ENCODE measurements at regions not wholly inside any gene's neighbourhood (a gene's known extent, or its start where the extent isn't known, plus 50 kb on each side); places are given as distances from the start of the nearest gene placed in this dataset.
"Not testable (repeated sequence)": the region's sequence is repeated elsewhere in the genome, so short reads cannot be mapped to it uniquely, and the experiment has no call there.

DNA sequence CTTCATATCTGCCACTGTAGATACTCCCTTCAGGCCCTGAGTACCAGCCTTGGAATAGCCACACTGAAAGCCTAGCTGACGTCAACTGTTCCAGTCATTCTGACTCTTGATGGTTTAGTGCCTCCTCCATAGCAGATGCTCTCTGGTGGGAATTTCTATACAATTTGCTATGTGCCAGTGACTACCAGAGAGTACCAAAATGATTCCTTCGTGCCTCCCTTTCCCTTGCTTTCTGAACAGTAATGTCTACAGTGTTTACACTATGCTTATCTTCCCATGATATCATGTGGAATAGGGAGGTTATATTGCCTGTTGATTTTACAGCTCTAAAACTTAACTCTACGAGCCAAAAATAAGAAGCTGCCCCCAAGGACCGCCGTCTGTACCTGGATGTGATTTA lies 109.7 kb upstream of the GMNC start:
- no peak for DNase-seq (ENCODE audit: low read depth, low spot score)
- H3K27ac ChIP-seq (ENCODE audit: low read depth, low read length) = no peak overlapping the region
- H3K9me3 ChIP-seq (ENCODE audit: control insufficient read depth, insufficient read depth, low read length) = no peaks in the 10 kb centered on the region
- POLR2A ChIA-PET = no interaction called here
- CTCF ChIA-PET = no interaction called here
- no peaks in the 10 kb centered on the region for H3K27me3 ChIP-seq (ENCODE audit: control insufficient read depth, insufficient read depth, low read length)
- TF ChIP-seq, protein P1, sequence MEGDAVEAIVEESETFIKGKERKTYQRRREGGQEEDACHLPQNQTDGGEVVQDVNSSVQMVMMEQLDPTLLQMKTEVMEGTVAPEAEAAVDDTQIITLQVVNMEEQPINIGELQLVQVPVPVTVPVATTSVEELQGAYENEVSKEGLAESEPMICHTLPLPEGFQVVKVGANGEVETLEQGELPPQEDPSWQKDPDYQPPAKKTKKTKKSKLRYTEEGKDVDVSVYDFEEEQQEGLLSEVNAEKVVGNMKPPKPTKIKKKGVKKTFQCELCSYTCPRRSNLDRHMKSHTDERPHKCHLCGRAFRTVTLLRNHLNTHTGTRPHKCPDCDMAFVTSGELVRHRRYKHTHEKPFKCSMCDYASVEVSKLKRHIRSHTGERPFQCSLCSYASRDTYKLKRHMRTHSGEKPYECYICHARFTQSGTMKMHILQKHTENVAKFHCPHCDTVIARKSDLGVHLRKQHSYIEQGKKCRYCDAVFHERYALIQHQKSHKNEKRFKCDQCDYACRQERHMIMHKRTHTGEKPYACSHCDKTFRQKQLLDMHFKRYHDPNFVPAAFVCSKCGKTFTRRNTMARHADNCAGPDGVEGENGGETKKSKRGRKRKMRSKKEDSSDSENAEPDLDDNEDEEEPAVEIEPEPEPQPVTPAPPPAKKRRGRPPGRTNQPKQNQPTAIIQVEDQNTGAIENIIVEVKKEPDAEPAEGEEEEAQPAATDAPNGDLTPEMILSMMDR (IDR thresholded peaks at IDR 0.05; ENCODE audit: low read depth, low read length) = no peak
- no peak overlapping the region for H3K4me3 ChIP-seq (ENCODE audit: low read depth, low read length)

DNA sequence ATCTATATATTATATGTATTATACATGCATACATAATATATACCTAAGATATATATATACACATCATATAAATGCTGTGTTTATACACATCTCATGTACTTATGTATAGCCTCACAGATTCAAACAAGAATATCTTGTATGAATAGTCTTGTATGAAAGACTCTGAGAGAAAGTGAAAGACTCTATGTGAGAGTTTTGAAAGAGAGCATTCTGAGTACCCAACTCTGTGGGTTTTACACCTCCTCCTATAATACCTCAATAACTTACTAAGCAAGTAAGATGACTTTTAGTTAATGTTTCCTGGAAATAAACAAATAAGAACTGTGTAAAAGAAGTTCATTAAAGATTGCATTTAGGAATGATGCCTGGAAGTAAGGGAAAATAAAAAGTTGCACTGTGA lies 108.1 kb upstream of the GMNC start:
- CTCF ChIA-PET = interaction anchor here (1.3 kb wide), 1 partner anchor 86 kb away, joined by 4 read pairs; no protein-coding TSS in a partner anchor
- Histone ChIP-seq H3K4me3 (ENCODE audit: low read depth, low read length) (no peak overlapping the region), H3K27ac (ENCODE audit: low read depth, low read length) (no peak overlapping the region), H3K27me3 (ENCODE audit: control insufficient read depth, insufficient read depth, low read length) (no peaks in the 10 kb centered on the region), H3K9me3 (ENCODE audit: control insufficient read depth, insufficient read depth, low read length) (no peaks in the 10 kb centered on the region)
- DNase-seq (ENCODE audit: low read depth, low spot score) = no peak
- POLR2A ChIA-PET = no interaction called here
- TF ChIP-seq, protein P1 (IDR thresholded peaks at IDR 0.05; ENCODE audit: low read depth, low read length) = no peak

DNA sequence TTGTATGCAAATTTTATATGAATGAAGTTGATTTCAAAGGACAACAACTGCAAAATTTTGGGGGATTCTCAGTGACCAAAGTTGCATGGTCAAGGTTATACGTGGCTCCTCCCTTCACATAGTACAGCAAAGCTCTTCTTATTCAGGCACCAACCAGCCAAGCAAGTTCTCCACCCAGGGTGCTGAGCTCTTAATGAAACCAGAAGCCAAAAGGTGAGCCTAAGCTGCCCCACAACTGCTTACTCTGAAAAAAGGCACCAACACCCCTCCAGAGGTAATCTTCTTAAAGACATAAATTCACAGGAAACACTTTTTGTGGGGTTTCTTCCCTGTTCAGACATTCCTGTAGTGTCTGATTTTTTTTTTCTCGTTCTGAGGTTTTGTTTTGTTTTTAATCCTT lies 106.1 kb upstream of the GMNC start:
- CTCF ChIA-PET = no interaction called here
- POLR2A ChIA-PET = no interaction called here

DNA sequence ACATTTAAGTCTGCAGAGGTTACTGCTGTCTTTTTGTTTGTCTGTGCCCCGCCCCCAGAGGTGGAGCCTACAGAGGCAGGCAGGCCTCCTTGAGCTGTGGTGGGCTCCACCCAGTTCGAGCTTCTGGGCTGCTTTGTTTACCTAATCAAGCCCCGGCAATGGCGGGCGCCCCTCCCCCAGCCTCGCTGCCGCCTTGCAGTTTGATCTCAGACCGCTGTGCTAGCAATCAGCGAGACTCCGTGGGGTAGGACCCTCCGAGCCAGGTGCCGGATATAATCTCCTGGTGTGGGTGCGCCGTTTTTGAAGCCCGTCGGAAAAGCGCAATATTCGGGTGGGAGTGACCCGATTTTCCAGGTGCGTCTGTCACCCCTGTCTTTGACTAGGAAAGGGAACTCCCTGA lies 102.4 kb upstream of the GMNC start:
- DNase-seq (ENCODE audit: low read depth, low spot score); H3K4me3 ChIP-seq (ENCODE audit: low read depth, low read length); POLR2A ChIA-PET; H3K27me3 ChIP-seq (ENCODE audit: control insufficient read depth, insufficient read depth, low read length); H3K9me3 ChIP-seq (ENCODE audit: control insufficient read depth, insufficient read depth, low read length); H3K27ac ChIP-seq (ENCODE audit: low read depth, low read length); CTCF ChIA-PET: not testable (repeated sequence)

More for the DNA sequence above, 106.1 kb upstream of the GMNC start:
- H3K27ac ChIP-seq (ENCODE audit: low read depth, low read length) = no peak overlapping the region
- H3K27me3 ChIP-seq (ENCODE audit: control insufficient read depth, insufficient read depth, low read length) = no peaks in the 10 kb centered on the region
- no peaks in the 10 kb centered on the region for H3K9me3 ChIP-seq (ENCODE audit: control insufficient read depth, insufficient read depth, low read length)
- no peak overlapping the region for H3K4me3 ChIP-seq (ENCODE audit: low read depth, low read length)
- TF ChIP-seq, protein P1 (IDR thresholded peaks at IDR 0.05; ENCODE audit: low read depth, low read length) = no peak
- DNase-seq (ENCODE audit: low read depth, low spot score) = no peak

DNA sequence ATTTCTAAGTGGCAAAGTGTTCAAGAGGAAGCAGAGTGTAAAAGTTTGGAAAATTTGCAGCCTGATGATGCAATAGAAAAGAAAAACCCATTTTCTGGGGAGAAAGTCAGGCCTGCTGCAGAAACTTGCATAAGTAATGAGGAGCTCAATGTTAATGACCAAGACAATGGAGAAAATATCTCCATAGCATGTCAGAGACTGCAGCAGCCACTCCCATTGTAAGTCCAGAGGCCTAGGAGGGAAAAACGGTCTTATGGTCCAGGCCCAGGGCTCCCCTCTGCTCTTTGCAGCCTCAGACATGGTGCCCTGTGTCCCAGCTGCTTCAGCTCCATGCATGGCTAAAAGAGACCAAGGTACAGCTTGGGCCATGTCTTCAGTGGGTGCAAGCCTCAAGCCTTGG lies 96.6 kb upstream of the GMNC start:
- no peak for DNase-seq (ENCODE audit: low read depth, low spot score)
- no peaks in the 10 kb centered on the region for H3K27me3 ChIP-seq (ENCODE audit: control insufficient read depth, insufficient read depth, low read length)
- H3K4me3 ChIP-seq (ENCODE audit: low read depth, low read length) = no peak overlapping the region
- no peak overlapping the region for H3K27ac ChIP-seq (ENCODE audit: low read depth, low read length)
- ChIA-PET POLR2A (no interaction called here), CTCF (no interaction called here)
- TF ChIP-seq, protein P1 (IDR thresholded peaks at IDR 0.05; ENCODE audit: low read depth, low read length) = no peak
- no peaks in the 10 kb centered on the region for H3K9me3 ChIP-seq (ENCODE audit: control insufficient read depth, insufficient read depth, low read length)

DNA sequence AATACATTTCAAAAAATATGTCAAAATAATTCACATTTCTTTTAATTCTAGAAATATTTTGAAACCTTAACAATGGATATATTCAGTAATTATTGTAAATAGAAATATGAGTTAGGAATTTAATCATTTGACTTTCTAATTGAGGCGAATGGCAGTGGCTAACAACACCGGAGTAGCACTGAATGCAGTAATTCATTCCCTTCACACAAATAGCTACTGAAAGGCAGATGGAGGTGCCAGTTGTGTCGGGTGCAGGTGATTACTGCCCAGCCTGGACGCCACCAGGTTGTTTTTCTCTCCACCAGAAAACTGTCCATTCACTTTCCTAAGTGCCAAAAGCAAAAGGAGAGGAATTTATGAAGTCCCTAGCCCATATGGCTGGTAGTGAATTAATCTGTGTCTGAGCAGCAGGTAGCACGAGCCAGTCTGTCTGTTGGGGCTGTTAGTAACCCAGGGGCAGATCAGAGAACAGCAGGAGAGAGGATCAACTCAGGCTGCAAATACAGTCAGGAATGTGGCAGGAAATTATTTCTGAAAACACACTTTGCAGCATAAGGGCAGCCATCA lies 79.3 kb upstream of the GMNC start:
- TF ChIP-seq, protein P1 (IDR thresholded peaks at IDR 0.05; ENCODE audit: low read depth, low read length) = no peak
- CTCF ChIA-PET = interaction anchor here (1.3 kb wide), 1 partner anchor 58 kb away, joined by 3 read pairs; no protein-coding TSS in a partner anchor

DNA sequence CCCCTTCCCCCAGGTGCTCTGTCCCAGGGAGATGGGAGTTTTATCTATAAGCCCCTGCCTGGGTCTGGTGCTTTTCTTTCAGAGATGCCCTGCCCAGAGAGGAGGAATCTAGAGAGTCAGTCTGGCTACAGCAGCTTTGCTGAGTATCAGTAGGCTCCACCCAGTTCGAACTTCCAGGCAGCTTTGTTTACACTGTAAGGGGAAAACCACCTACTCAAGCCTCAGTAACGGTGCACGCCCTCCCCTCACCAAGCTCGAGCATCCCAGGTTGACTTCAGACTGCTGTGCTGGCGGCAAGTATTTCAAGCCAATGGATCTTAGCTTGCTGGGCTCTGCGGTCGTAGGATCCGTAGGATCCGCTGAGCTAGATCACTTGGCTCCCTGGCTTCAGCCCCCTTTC lies 72.1 kb upstream of the GMNC start:
- H3K27me3 ChIP-seq (ENCODE audit: control insufficient read depth, insufficient read depth, low read length); POLR2A ChIA-PET; DNase-seq (ENCODE audit: low read depth, low spot score); H3K4me3 ChIP-seq (ENCODE audit: low read depth, low read length); H3K9me3 ChIP-seq (ENCODE audit: control insufficient read depth, insufficient read depth, low read length); H3K27ac ChIP-seq (ENCODE audit: low read depth, low read length): not testable (repeated sequence)
- CTCF ChIA-PET = interaction anchor here (1.4 kb wide), 1 partner anchor 50 kb away, joined by 3 read pairs; no protein-coding TSS in a partner anchor

More for the DNA sequence above, 79.3 kb upstream of the GMNC start:
- Histone ChIP-seq H3K4me3 (ENCODE audit: low read depth, low read length) (no peak overlapping the region), H3K9me3 (ENCODE audit: control insufficient read depth, insufficient read depth, low read length) (no peaks in the 10 kb centered on the region), H3K27me3 (ENCODE audit: control insufficient read depth, insufficient read depth, low read length) (no peaks in the 10 kb centered on the region), H3K27ac (ENCODE audit: low read depth, low read length) (no peak overlapping the region)
- POLR2A ChIA-PET = no interaction called here
- no peak for DNase-seq (ENCODE audit: low read depth, low spot score)
